ENCODE measurements at regions not wholly inside any gene's neighbourhood (a gene's known extent, or its start where the extent isn't known, plus 50 kb on each side); places are given as distances from the start of the nearest gene placed in this dataset.

DNA sequence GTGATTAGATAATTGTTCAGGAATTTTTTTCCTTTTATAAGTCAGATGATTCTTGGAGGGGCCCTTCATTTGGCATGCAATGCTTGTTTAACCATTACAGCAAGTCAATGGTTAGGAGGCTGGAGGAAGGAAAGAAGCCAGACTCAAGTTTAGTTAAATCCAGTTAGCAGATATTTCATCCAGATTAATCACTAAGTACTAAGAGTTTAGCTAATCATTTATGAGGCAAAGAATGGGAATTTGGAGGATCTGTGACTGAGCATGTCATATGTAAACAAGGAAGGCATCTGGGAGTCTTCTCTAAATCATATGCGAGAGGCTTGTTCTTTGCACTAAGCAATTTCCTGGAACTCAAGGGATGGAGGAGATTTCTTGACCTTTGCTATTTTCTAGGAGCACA is 145.3 kb upstream of the SGCD start:
- H3K9me3 ChIP-seq (ENCODE audit: control insufficient read depth in 1 of 2, insufficient read depth in 1 of 2, low read length in 2 of 2) = no peaks in the 10 kb centered on the region
- H3K4me3 ChIP-seq (ENCODE audit: low read length) = no peak overlapping the region
- ATAC-seq (ENCODE audit: poor library complexity) = no peak
- no peaks in the 10 kb centered on the region for H3K4me1 ChIP-seq (ENCODE audit: insufficient read depth, low read length)
- TF ChIP-seq, protein P1, sequence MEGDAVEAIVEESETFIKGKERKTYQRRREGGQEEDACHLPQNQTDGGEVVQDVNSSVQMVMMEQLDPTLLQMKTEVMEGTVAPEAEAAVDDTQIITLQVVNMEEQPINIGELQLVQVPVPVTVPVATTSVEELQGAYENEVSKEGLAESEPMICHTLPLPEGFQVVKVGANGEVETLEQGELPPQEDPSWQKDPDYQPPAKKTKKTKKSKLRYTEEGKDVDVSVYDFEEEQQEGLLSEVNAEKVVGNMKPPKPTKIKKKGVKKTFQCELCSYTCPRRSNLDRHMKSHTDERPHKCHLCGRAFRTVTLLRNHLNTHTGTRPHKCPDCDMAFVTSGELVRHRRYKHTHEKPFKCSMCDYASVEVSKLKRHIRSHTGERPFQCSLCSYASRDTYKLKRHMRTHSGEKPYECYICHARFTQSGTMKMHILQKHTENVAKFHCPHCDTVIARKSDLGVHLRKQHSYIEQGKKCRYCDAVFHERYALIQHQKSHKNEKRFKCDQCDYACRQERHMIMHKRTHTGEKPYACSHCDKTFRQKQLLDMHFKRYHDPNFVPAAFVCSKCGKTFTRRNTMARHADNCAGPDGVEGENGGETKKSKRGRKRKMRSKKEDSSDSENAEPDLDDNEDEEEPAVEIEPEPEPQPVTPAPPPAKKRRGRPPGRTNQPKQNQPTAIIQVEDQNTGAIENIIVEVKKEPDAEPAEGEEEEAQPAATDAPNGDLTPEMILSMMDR (IDR thresholded peaks at IDR 0.05) = no peak
- POLR2A ChIA-PET = no interaction called here
- no peaks in the 10 kb centered on the region for H3K9me3 Mint-ChIP-seq
- H3K27ac ChIP-seq (ENCODE audit: low read depth in 1 of 2, low read length in 2 of 2) = no peak overlapping the region
- CTCF ChIA-PET = no interaction called here
- intact Hi-C loops (cut with DNase I, micrococcal nuclease) = no loop called here
- H3K36me3 ChIP-seq (ENCODE audit: insufficient read depth, low read length) = no peaks in the 10 kb centered on the region
- H3K4me1 Mint-ChIP-seq (ENCODE audit: low read depth) = no peaks in the 10 kb centered on the region
- DNase-seq = no peak
- no peak overlapping the region for H3K27ac Mint-ChIP-seq
- no peaks in the 10 kb centered on the region for H3K27me3 Mint-ChIP-seq
- no peak overlapping the region for H3K4me3 Mint-ChIP-seq
- no peaks in the 10 kb centered on the region for H3K36me3 Mint-ChIP-seq (ENCODE audit: low read depth)
- no peaks in the 10 kb centered on the region for H3K27me3 ChIP-seq (ENCODE audit: control insufficient read depth in 1 of 2, insufficient read depth in 2 of 2, low read length in 2 of 2)

DNA sequence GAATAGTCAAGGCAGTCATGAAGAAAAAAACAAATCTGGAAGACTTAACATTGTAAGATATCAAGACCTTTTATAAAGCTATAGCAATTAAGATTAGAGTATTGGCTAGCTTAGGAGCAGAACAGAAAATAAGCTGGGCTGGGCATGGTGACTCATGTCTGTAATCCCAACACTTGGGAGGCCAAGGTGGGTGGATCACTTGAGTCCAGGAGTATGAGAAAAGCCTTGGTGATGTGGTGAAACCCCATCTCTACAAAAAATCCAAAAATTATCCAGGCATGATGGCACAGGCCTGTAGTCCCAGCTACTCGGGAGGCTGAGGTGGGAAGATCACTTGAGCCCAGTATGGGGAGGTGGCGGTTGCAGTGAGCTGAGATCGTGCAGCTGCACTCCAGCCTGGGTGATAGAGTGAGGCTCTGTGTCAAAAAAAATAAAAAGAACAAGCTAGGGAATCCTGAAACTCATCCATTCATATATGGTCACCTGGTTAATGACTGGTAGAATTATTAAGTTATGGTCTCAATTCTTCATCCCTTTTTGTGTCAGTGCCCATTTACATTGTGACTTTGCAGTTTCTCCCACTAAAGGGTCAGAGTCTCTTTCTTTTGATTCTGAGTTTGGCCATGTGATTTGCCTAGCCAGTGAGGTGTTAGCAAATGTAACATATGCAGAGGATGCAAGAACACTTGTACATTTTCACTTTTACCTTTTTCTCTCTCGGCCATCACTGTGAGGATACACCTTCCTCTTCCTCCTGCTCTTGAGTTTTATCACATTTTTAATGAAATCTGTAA is 144.6 kb upstream of the SGCD start:
- no peaks in the 10 kb centered on the region for H3K4me1 ChIP-seq (ENCODE audit: insufficient read depth, low read length)
- H3K9me3 Mint-ChIP-seq = no peaks in the 10 kb centered on the region
- no peak overlapping the region for H3K4me3 ChIP-seq (ENCODE audit: low read length)
- CTCF ChIA-PET = no interaction called here
- no peaks in the 10 kb centered on the region for H3K4me1 Mint-ChIP-seq (ENCODE audit: low read depth)
- H3K27me3 Mint-ChIP-seq = no peaks in the 10 kb centered on the region
- H3K9me3 ChIP-seq (ENCODE audit: control insufficient read depth in 1 of 2, insufficient read depth in 1 of 2, low read length in 2 of 2) = no peaks in the 10 kb centered on the region
- no peak overlapping the region for H3K4me3 Mint-ChIP-seq
- ATAC-seq (ENCODE audit: poor library complexity) = no peak
- H3K27me3 ChIP-seq (ENCODE audit: control insufficient read depth in 1 of 2, insufficient read depth in 2 of 2, low read length in 2 of 2) = no peaks in the 10 kb centered on the region
- H3K27ac Mint-ChIP-seq = no peak overlapping the region
- intact Hi-C loops (cut with DNase I, micrococcal nuclease) = no loop called here
- H3K36me3 Mint-ChIP-seq (ENCODE audit: low read depth) = no peaks in the 10 kb centered on the region
- H3K27ac ChIP-seq (ENCODE audit: low read depth in 1 of 2, low read length in 2 of 2) = no peak overlapping the region
- TF ChIP-seq, protein P1 (IDR thresholded peaks at IDR 0.05) = no peak
- DNase-seq = no peak
- H3K36me3 ChIP-seq (ENCODE audit: insufficient read depth, low read length) = no peaks in the 10 kb centered on the region
- POLR2A ChIA-PET = no interaction called here

DNA sequence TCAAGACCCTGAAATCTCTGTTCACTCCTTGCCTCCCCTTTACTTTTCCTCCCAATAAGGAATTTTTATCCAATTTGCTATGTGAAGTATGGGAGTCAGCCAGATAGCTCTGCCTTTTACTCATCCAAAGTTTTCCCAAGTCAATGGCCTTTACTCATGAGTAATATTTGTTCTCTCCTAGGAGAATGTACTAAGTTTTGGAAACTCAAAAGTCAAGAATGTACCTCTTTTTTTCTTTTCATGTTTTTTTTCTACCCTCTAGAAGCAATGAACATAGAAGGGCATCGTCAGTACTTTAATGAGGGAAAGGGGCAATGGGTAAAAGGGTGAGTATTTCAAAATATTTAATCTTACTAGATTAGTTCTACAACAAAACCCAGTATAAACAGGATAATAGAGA is 140.2 kb upstream of the SGCD start:
- CTCF ChIA-PET = no interaction called here
- DNase-seq = no peak
- Mint-ChIP-seq H3K27ac (no peak overlapping the region), H3K9me3 (no peaks in the 10 kb centered on the region), H3K4me3 (no peak overlapping the region), H3K36me3 (ENCODE audit: low read depth) (no peaks in the 10 kb centered on the region), H3K4me1 (ENCODE audit: low read depth) (no peaks in the 10 kb centered on the region), H3K27me3 (no peaks in the 10 kb centered on the region)
- no peak for ATAC-seq (ENCODE audit: poor library complexity)
- POLR2A ChIA-PET = no interaction called here
- Histone ChIP-seq H3K4me3 (ENCODE audit: low read length) (no peak overlapping the region), H3K9me3 (ENCODE audit: control insufficient read depth in 1 of 2, insufficient read depth in 1 of 2, low read length in 2 of 2) (no peaks in the 10 kb centered on the region), H3K27ac (ENCODE audit: low read depth in 1 of 2, low read length in 2 of 2) (no peak overlapping the region), H3K27me3 (ENCODE audit: control insufficient read depth in 1 of 2, insufficient read depth in 2 of 2, low read length in 2 of 2) (no peaks in the 10 kb centered on the region), H3K36me3 (ENCODE audit: insufficient read depth, low read length) (no peaks in the 10 kb centered on the region), H3K4me1 (ENCODE audit: insufficient read depth, low read length) (no peaks in the 10 kb centered on the region)
- TF ChIP-seq, protein P1 (IDR thresholded peaks at IDR 0.05) = no peak
- intact Hi-C loops (cut with DNase I, micrococcal nuclease) = no loop called here
